K562 (cell line): ENCODE measurements at regions not wholly inside any gene's neighbourhood (a gene's known extent, or its start where the extent isn't known, plus 50 kb on each side); places are given as distances from the start of the nearest gene placed in this dataset.

Source experiments
- CBFA2T2 ChIP-seq: fragments of 450-650 bp; conservative IDR thresholded peaks from 2 replicates; pipeline ENCODE4 v1.6.1; 2017; ENCODE audit warnings: mild to moderate bottlenecking
- ERF ChIP-seq: fragments of 450-650 bp; formaldehyde crosslinking; IDR thresholded peaks from 2 replicates; pipeline ENCODE4 v1.4.0; 2020; ENCODE audit warnings: mild to moderate bottlenecking, mixed read lengths
- MAFF ChIP-seq: IDR thresholded peaks from 2 replicates; pipeline ENCODE4 v1.6.1; 2012; ENCODE audit warnings: low read length, improper control_type of control experiment
- NCOA2 ChIP-seq, 2 experiments: fragments of 450-650 bp; IDR thresholded peaks; 2 replicates each; pipeline ENCODE4 v1.6.1; 2018; ENCODE audit warnings: mild to moderate bottlenecking in 2 of 2, moderate library complexity in 1 of 2; ENCODE audit not compliant: partially characterized antibody in 2 of 2
- PTRF ChIP-seq: fragments of 450-650 bp; IDR thresholded peaks from 2 replicates; pipeline ENCODE4 v1.6.1; 2016; ENCODE audit warnings: mild to moderate bottlenecking, missing genetic modification characterization, missing compliant biosample characterization
- UBTF ChIP-seq, 2 experiments: IDR thresholded peaks; 2 replicates each; pipeline ENCODE4 v1.6.1; 2012; ENCODE audit warnings: improper control_type of control experiment in 2 of 2, low read depth in 2 of 2, low read length in 2 of 2, borderline replicate concordance in 1 of 2
- ZNF212 ChIP-seq: fragments of 450-650 bp; formaldehyde crosslinking; IDR thresholded peaks from 2 replicates; pipeline ENCODE4 v1.4.0; 2020; ENCODE audit warnings: mild to moderate bottlenecking
- TF ChIP-seq, protein P1 (sequence below), 2 experiments: fragments of 450-650 bp; formaldehyde crosslinking in 1 of 2; IDR thresholded peaks; 2 replicates each; pipeline versions ENCODE4 v1.4.0 to v1.6.1; 2014 to 2020; ENCODE audit warnings: mild to moderate bottlenecking in 2 of 2, borderline replicate concordance in 1 of 2, low read depth in 1 of 2
- TF ChIP-seq, protein P2 (sequence below): fragments of 450-650 bp; IDR thresholded peaks from 2 replicates; pipeline ENCODE4 v1.6.1; 2018; ENCODE audit not compliant: partially characterized antibody

DNA sequence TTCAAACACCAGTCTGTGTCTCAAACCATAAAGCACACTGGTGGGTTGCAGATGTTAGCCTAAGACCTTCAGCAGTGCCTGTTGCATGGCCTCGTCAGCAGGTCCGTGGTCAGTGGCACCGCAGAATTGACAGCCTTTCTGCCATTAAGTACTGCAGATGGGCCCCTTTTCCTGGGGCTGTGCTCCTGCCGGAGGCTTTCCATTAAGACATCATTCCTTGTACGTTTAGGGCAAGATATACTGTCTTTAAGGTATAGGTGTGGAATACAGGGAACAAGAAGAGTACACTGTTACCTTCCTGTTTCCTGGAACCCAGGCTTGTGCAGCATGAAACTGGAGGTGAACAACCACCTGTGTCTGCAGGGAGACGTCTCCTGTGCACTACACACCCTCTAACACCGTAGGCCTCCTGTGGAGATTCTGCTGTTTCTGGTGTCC is 67.9 kb upstream of the WDR1 start (continued):
- TF ChIP-seq, protein P1, sequence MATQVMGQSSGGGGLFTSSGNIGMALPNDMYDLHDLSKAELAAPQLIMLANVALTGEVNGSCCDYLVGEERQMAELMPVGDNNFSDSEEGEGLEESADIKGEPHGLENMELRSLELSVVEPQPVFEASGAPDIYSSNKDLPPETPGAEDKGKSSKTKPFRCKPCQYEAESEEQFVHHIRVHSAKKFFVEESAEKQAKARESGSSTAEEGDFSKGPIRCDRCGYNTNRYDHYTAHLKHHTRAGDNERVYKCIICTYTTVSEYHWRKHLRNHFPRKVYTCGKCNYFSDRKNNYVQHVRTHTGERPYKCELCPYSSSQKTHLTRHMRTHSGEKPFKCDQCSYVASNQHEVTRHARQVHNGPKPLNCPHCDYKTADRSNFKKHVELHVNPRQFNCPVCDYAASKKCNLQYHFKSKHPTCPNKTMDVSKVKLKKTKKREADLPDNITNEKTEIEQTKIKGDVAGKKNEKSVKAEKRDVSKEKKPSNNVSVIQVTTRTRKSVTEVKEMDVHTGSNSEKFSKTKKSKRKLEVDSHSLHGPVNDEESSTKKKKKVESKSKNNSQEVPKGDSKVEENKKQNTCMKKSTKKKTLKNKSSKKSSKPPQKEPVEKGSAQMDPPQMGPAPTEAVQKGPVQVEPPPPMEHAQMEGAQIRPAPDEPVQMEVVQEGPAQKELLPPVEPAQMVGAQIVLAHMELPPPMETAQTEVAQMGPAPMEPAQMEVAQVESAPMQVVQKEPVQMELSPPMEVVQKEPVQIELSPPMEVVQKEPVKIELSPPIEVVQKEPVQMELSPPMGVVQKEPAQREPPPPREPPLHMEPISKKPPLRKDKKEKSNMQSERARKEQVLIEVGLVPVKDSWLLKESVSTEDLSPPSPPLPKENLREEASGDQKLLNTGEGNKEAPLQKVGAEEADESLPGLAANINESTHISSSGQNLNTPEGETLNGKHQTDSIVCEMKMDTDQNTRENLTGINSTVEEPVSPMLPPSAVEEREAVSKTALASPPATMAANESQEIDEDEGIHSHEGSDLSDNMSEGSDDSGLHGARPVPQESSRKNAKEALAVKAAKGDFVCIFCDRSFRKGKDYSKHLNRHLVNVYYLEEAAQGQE (IDR thresholded peaks at IDR 0.05; ENCODE audit: borderline replicate concordance) = no peak
- TF ChIP-seq, protein P1 (CRISPR knock-in tag; IDR thresholded peaks at IDR 0.05; ENCODE audit: low read depth) = 0 out of 2 replicates have a peak, but pooled peaks have one; percentile 55
- TF ChIP-seq ZNF212 (CRISPR knock-in tag) (no peak), NCOA2 (IDR thresholded peaks at IDR 0.05; ENCODE audit: partially characterized antibody in 2 of 2) (no peak), CBFA2T2 (no peak), UBTF (IDR thresholded peaks at IDR 0.05; ENCODE audit: borderline replicate concordance in 1 of 2, low read depth in 2 of 2, low read length in 2 of 2) (0 out of 4 replicates have a peak, but pooled peaks of 1 of the 2 experiments have one; percentile 27), MAFF (no peak), PTRF (no peak), ERF (0 out of 2 replicates have a peak, but pooled peaks have one; percentile 52)
- TF ChIP-seq, protein P2, sequence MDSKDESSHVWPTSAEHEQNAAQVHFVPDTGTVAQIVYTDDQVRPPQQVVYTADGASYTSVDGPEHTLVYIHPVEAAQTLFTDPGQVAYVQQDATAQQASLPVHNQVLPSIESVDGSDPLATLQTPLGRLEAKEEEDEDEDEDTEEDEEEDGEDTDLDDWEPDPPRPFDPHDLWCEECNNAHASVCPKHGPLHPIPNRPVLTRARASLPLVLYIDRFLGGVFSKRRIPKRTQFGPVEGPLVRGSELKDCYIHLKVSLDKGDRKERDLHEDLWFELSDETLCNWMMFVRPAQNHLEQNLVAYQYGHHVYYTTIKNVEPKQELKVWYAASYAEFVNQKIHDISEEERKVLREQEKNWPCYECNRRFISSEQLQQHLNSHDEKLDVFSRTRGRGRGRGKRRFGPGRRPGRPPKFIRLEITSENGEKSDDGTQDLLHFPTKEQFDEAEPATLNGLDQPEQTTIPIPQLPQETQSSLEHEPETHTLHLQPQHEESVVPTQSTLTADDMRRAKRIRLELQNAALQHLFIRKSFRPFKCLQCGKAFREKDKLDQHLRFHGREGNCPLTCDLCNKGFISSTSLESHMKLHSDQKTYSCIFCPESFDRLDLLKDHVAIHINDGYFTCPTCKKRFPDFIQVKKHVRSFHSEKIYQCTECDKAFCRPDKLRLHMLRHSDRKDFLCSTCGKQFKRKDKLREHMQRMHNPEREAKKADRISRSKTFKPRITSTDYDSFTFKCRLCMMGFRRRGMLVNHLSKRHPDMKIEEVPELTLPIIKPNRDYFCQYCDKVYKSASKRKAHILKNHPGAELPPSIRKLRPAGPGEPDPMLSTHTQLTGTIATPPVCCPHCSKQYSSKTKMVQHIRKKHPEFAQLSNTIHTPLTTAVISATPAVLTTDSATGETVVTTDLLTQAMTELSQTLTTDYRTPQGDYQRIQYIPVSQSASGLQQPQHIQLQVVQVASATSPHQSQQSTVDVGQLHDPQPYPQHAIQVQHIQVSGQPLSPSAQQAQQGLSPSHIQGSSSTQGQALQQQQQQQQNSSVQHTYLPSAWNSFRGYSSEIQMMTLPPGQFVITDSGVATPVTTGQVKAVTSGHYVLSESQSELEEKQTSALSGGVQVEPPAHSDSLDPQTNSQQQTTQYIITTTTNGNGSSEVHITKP = no peak
